Calu3 (cell line): ENCODE measurements at regions not wholly inside any gene's neighbourhood (a gene's known extent, or its start where the extent isn't known, plus 50 kb on each side); places are given as distances from the start of the nearest gene placed in this dataset.

Experiments
- BruUV-seq: library from RNA; stranded (reverse); fragments of 400-500 nt; replicated peaks from 2 replicates; lab custom pipeline; 2021; lab: Mats Ljungman, UMichigan
- CTCF ChIA-PET: fragments of 300-600 bp; sonication (Branson Sonifier 250); formaldehyde crosslinking; loops from one replicate; lab custom pipeline; 2022; ENCODE audit warnings: antibody characterized with exemption; lab: Charles Lee
- DNase-seq: peaks from one replicate; pipeline ENCODE4 v3.0.0; 2022
- H3K27ac Mint-ChIP-seq: one replicate; pipeline ENCODE4 v1.8.0; 2022; ENCODE audit warnings: mixed read lengths; ENCODE audit not compliant: unreplicated experiment
- H3K27me3 Mint-ChIP-seq: one replicate; pipeline ENCODE4 v1.8.0; 2022; ENCODE audit warnings: mixed read lengths; ENCODE audit not compliant: unreplicated experiment
- H3K36me3 Mint-ChIP-seq: one replicate; pipeline ENCODE4 v1.8.0; 2022; ENCODE audit warnings: mild to moderate bottlenecking, moderate library complexity, mixed read lengths; ENCODE audit not compliant: insufficient read depth, unreplicated experiment
- H3K4me1 Mint-ChIP-seq: one replicate; pipeline ENCODE4 v1.8.0; 2022; ENCODE audit warnings: mild to moderate bottlenecking, low read depth, mixed read lengths; ENCODE audit not compliant: unreplicated experiment
- H3K4me3 Mint-ChIP-seq: one replicate; pipeline ENCODE4 v1.8.0; 2022; ENCODE audit warnings: mild to moderate bottlenecking, low read depth, moderate library complexity, mixed read lengths; ENCODE audit not compliant: unreplicated experiment
- H3K9me3 Mint-ChIP-seq: one replicate; pipeline ENCODE4 v1.8.0; 2022; ENCODE audit warnings: low read depth, mixed read lengths; ENCODE audit not compliant: unreplicated experiment
- intact Hi-C: fragments of 100-400 bp; cut with micrococcal nuclease; formaldehyde crosslinking; loops from one replicate; pipeline ENCODE4 v1.10.0; 2022; ENCODE audit not compliant: unreplicated experiment
- TF ChIP-seq, protein P1 (sequence below): fragments of 200-600 bp; IDR thresholded peaks from one replicate; pipeline ENCODE4 v1.8.0; 2022; ENCODE audit warnings: antibody characterized with exemption; ENCODE audit not compliant: unreplicated experiment

DNA sequence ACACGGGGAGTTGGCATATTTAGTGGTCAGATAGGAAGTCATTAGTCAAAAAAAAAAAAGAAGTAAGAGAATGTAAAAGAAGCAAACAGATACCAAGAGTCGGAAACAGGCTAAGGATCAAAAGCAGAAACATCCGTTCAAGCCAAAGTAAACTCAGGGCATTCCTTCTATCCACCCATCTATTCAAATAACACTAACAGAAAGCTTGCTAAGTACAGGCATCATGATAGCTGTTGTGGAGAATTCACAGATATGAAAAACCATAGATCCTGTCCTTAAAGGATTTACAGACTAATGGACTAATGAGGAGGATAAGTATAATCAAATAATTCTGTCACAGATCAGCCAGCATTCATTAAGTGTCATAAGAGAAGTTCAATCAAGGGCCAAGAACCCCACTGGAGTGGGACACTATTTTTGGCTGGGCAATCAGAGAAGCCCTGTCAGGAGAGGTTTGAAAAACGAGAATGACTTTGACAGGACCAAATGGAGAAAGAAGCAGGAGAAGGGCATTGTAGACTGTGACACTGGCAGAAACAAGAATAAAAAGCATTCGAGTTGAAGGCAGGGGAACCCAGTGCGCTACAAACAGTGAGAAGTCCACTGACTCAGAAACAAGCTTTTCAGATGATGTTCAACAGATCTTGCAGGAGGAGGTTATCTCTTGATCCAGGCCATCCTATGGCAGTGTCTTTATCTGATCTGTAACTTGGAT lies 154.2 kb upstream of the TSLP start:
- H3K27ac Mint-ChIP-seq = no peak overlapping the region
- CTCF ChIA-PET = no interaction called here
- H3K4me1 Mint-ChIP-seq = peaks cover 22% of the 10 kb centered on the region
- H3K27me3 Mint-ChIP-seq = no peaks in the 10 kb centered on the region
- TF ChIP-seq, protein P1, sequence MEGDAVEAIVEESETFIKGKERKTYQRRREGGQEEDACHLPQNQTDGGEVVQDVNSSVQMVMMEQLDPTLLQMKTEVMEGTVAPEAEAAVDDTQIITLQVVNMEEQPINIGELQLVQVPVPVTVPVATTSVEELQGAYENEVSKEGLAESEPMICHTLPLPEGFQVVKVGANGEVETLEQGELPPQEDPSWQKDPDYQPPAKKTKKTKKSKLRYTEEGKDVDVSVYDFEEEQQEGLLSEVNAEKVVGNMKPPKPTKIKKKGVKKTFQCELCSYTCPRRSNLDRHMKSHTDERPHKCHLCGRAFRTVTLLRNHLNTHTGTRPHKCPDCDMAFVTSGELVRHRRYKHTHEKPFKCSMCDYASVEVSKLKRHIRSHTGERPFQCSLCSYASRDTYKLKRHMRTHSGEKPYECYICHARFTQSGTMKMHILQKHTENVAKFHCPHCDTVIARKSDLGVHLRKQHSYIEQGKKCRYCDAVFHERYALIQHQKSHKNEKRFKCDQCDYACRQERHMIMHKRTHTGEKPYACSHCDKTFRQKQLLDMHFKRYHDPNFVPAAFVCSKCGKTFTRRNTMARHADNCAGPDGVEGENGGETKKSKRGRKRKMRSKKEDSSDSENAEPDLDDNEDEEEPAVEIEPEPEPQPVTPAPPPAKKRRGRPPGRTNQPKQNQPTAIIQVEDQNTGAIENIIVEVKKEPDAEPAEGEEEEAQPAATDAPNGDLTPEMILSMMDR = no peak
- no peak for DNase-seq
- no peak overlapping the region for H3K4me3 Mint-ChIP-seq
- no peaks in the 10 kb centered on the region for H3K36me3 Mint-ChIP-seq
- BruUV-seq = no TSS peak
- intact Hi-C loops = no loop called here
- no peaks in the 10 kb centered on the region for H3K9me3 Mint-ChIP-seq

DNA sequence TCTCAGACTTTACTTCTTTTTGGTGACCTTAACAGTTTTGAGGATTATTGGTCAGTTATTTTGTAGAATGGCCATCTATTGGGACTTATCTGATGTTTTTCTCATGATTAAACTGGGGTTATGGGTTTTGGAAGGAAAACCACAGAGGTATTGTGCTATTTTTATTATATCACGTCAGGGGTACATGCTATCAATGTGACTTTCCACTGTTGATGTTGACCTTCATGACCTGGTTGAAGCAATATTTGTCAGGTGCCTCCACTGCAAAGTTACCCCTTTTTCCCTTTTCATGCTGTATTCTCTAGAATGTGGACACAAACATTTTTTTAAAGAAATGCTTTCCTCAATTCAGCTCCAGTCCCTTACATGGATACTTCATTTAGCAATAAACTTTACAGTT lies 152.8 kb upstream of the TSLP start:
- TF ChIP-seq, protein P1 = no peak
- no peaks in the 10 kb centered on the region for H3K27me3 Mint-ChIP-seq
- DNase-seq = no peak
- peaks cover 22% of the 10 kb centered on the region for H3K4me1 Mint-ChIP-seq
- no peak overlapping the region for H3K27ac Mint-ChIP-seq
- intact Hi-C loops = no loop called here
- H3K4me3 Mint-ChIP-seq = no peak overlapping the region
- no peaks in the 10 kb centered on the region for H3K36me3 Mint-ChIP-seq
- BruUV-seq = no TSS peak
- H3K9me3 Mint-ChIP-seq = no peaks in the 10 kb centered on the region
- CTCF ChIA-PET = no interaction called here

DNA sequence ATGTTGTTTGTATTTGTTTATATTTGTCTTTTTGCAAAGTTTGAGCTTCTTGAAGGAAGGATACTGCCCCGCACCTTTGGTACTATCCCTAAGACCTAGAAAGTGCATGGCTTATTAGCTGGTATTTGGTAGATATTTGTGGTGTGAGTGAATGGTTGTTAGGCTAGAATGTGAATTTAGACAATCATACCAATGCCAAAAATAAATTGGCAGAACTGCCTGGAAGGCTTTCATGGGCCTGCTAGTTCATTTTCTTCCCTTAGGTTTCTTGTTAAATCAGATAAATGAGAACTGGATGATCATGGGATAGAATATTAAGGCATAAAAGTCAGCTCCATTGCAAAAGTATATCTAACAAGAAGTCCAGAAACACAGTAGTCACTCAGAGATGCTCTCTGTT lies 147.5 kb upstream of the TSLP start:
- no peak for DNase-seq
- no peak overlapping the region for H3K27ac Mint-ChIP-seq
- H3K4me3 Mint-ChIP-seq = no peak overlapping the region
- intact Hi-C loops = no loop called here
- CTCF ChIA-PET = no interaction called here
- TF ChIP-seq, protein P1 = no peak
- H3K27me3 Mint-ChIP-seq = no peaks in the 10 kb centered on the region
- H3K9me3 Mint-ChIP-seq = no peaks in the 10 kb centered on the region
- no peaks in the 10 kb centered on the region for H3K4me1 Mint-ChIP-seq
- no TSS peak for BruUV-seq
- no peaks in the 10 kb centered on the region for H3K36me3 Mint-ChIP-seq

DNA sequence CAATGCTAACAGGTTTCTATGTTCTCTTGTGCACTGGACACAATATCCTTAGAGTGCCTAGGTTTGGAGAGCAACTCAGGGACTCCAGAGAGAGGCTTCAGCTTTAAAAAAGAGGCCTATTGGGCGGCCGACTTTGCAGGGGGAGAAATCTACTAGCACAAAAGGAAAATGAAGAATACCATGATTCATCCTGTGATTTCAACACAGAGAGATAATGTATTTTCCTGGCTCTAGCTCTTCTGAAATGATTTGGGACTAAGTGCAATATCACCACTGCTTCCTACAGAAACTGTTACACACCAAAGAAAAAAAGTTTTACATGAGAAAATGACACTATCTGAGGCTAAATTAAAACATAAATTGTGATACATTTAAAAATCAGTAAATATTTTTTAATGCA lies 146.1 kb upstream of the TSLP start:
- intact Hi-C loops = no loop called here
- TF ChIP-seq, protein P1 = no peak
- no peak for DNase-seq
- no peak overlapping the region for H3K4me3 Mint-ChIP-seq
- no peaks in the 10 kb centered on the region for H3K36me3 Mint-ChIP-seq
- H3K9me3 Mint-ChIP-seq = no peaks in the 10 kb centered on the region
- H3K4me1 Mint-ChIP-seq = no peaks in the 10 kb centered on the region
- BruUV-seq = no TSS peak
- H3K27ac Mint-ChIP-seq = no peak overlapping the region
- no peaks in the 10 kb centered on the region for H3K27me3 Mint-ChIP-seq
- CTCF ChIA-PET = interaction anchor here (0.6 kb wide), 1 partner anchor 18 kb away, joined by 5 read pairs; no protein-coding TSS in a partner anchor
